H1 (cell line): ENCODE measurements at regions not wholly inside any gene's neighbourhood (a gene's known extent, or its start where the extent isn't known, plus 50 kb on each side); places are given as distances from the start of the nearest gene placed in this dataset.

Experiments used
- CTCF ChIA-PET: fragments of 300-600 bp; sonication (Branson Sonifier 250); formaldehyde crosslinking; loops from one replicate; lab custom pipeline; 2021; ENCODE audit not compliant: partially characterized antibody; lab: Charles Lee
- POLR2A ChIA-PET: fragments of 300-600 bp; sonication (Branson Sonifier 250); formaldehyde crosslinking; loops from one replicate; lab custom pipeline; 2021; ENCODE audit warnings: inconsistent platforms; ENCODE audit not compliant: partially characterized antibody; lab: Charles Lee
- DNase-seq, 2 experiments: peaks; one replicate each; pipeline versions ENCODE4 v3.0.0 to v3.0.0-alpha.2; 2010 to 2022; ENCODE audit warnings: low spot score in 2 of 2, low read depth in 1 of 2, mixed read lengths in 1 of 2
- FAIRE-seq: peaks from 2 replicates; lab custom pipeline; 2011; peaks lifted over from hg19 to GRCh38; lab: Jason Lieb, UNC
- H2AFZ ChIP-seq: 2 replicates; pipeline ENCODE4 v1.8.1; 2012; ENCODE audit warnings: low read length, inconsistent platforms
- H2AK5ac ChIP-seq: 2 replicates; pipeline ENCODE4 v1.6.1; 2013; ENCODE audit warnings: low read depth, low read length
- H2BK120ac ChIP-seq: replicated peaks from 2 replicates; pipeline ENCODE3; 2013; ENCODE audit warnings: low read depth, low read length, inconsistent platforms
- H2BK12ac ChIP-seq: 2 replicates; pipeline ENCODE4 v1.6.1; 2013; ENCODE audit warnings: low read depth, low read length
- H2BK15ac ChIP-seq: 2 replicates; pipeline ENCODE4 v1.6.1; 2013; ENCODE audit warnings: low read length
- H2BK20ac ChIP-seq: 2 replicates; pipeline ENCODE4 v1.6.1; 2013; ENCODE audit warnings: low read length
- H2BK5ac ChIP-seq: 2 replicates; pipeline ENCODE4 v1.6.1; 2013; ENCODE audit warnings: low read depth, low read length
- H3K14ac ChIP-seq: 2 replicates; pipeline ENCODE4 v1.6.1; 2013; ENCODE audit warnings: inconsistent platforms; ENCODE audit not compliant: insufficient read length
- H3K18ac ChIP-seq: 2 replicates; pipeline ENCODE4 v1.6.1; 2013; ENCODE audit warnings: low read length; ENCODE audit errors: extremely low read depth
- H3K23ac ChIP-seq: 2 replicates; pipeline ENCODE4 v1.6.1; 2013; ENCODE audit warnings: inconsistent platforms; ENCODE audit not compliant: insufficient read length
- H3K23me2 ChIP-seq: 2 replicates; pipeline ENCODE4 v1.6.1; 2013; ENCODE audit warnings: low read depth, low read length
- H3K27ac ChIP-seq: 2 replicates; pipeline ENCODE4 v1.6.1; 2011; ENCODE audit warnings: low read depth, low read length, inconsistent platforms
- H3K27me3 ChIP-seq, 4 experiments: replicated peaks in 1 of 4; 1 replicate in 1 of 4; 2 replicates in 3 of 4; pipeline versions ENCODE4 v1.6.1 to v1.8.1; 2011 to 2013; ENCODE audit warnings: low read length in 3 of 4, mild to moderate bottlenecking in 3 of 4, inconsistent platforms in 2 of 4, mixed read lengths in 2 of 4, moderate library complexity in 1 of 4; ENCODE audit not compliant: control insufficient read depth in 3 of 4, insufficient read depth in 3 of 4; ENCODE audit errors: extremely low read depth in 1 of 4
- H3K36me3 ChIP-seq, 4 experiments: 2 replicates each; pipeline versions ENCODE4 v1.6.1 to v1.8.1; 2011 to 2013; ENCODE audit warnings: mild to moderate bottlenecking in 4 of 4, low read length in 3 of 4, moderate library complexity in 2 of 4, control low read depth in 1 of 4, inconsistent platforms in 1 of 4; ENCODE audit not compliant: insufficient read depth in 4 of 4, control insufficient read depth in 2 of 4
- H3K4ac ChIP-seq: replicated peaks from 2 replicates; pipeline ENCODE3; 2013; ENCODE audit warnings: low read length, low read depth, mixed read lengths, inconsistent platforms; ENCODE audit not compliant: insufficient read length
- H3K4me1 ChIP-seq, 4 experiments: replicated peaks in 1 of 4; 1 replicate in 1 of 4; 2 replicates in 3 of 4; pipeline versions ENCODE4 v1.6.1 to v1.8.1; 2011 to 2013; ENCODE audit warnings: low read length in 3 of 4, inconsistent platforms in 2 of 4, mixed read lengths in 1 of 4; ENCODE audit not compliant: insufficient read depth in 4 of 4, control insufficient read depth in 3 of 4
- H3K4me2 ChIP-seq, 2 experiments: 2 replicates each; pipeline versions ENCODE4 v1.6.1 to v1.8.1; 2011 to 2013; ENCODE audit warnings: low read depth in 2 of 2, low read length in 2 of 2, control low read depth in 1 of 2, inconsistent platforms in 1 of 2, mild to moderate bottlenecking in 1 of 2; ENCODE audit not compliant: insufficient read depth in 1 of 2
- H3K4me3 ChIP-seq, 4 experiments: fragments of 200-600, 300-600 bp in 1 of 4; sonication (generic), shearing (Covaris generic), sonication (Bioruptor Twin) in 1 of 4; 2 replicates each; pipeline versions ENCODE4 v1.5.1 to v1.8.1; 2011 to 2016; ENCODE audit warnings: low read length in 4 of 4, low read depth in 3 of 4, control low read depth in 2 of 4, inconsistent platforms in 2 of 4, mild to moderate bottlenecking in 2 of 4, mixed read lengths in 1 of 4, moderate library complexity in 1 of 4; ENCODE audit not compliant: insufficient read depth in 2 of 4; ENCODE audit errors: extremely low read depth in 1 of 4
- H3K56ac ChIP-seq: replicated peaks from 2 replicates; pipeline ENCODE3; 2013; ENCODE audit warnings: low read depth, mild to moderate bottlenecking, mixed read lengths, low read length, inconsistent platforms; ENCODE audit not compliant: insufficient read length
- H3K79me1 ChIP-seq: 2 replicates; pipeline ENCODE4 v1.6.1; 2013; ENCODE audit warnings: low read depth, low read length, control low read depth
- H3K79me2 ChIP-seq, 2 experiments: 2 replicates each; pipeline versions ENCODE4 v1.6.1 to v1.8.1; 2012 to 2013; ENCODE audit warnings: low read length in 2 of 2, mild to moderate bottlenecking in 2 of 2, inconsistent platforms in 1 of 2; ENCODE audit not compliant: insufficient read depth in 2 of 2, control insufficient read depth in 1 of 2
- H3K9ac ChIP-seq, 4 experiments: replicated peaks in 1 of 4; 1 replicate in 1 of 4; 2 replicates in 3 of 4; pipeline versions ENCODE4 v1.6.1 to v1.8.1; 2011 to 2013; ENCODE audit warnings: low read depth in 3 of 4, low read length in 3 of 4, control low read depth in 2 of 4, mild to moderate bottlenecking in 2 of 4, moderate library complexity in 2 of 4, inconsistent platforms in 1 of 4; ENCODE audit errors: extremely low read depth in 1 of 4
- H3K9me3 ChIP-seq, 2 experiments: 2 replicates each; pipeline versions ENCODE4 v1.6.1 to v1.8.1; 2012 to 2013; ENCODE audit warnings: mild to moderate bottlenecking in 2 of 2, moderate library complexity in 2 of 2, control low read depth in 1 of 2, inconsistent platforms in 1 of 2, low read depth in 1 of 2, low read length in 1 of 2, mixed read lengths in 1 of 2; ENCODE audit not compliant: insufficient read depth in 2 of 2
- H4K20me1 ChIP-seq, 2 experiments: replicated peaks in 1 of 2; 2 replicates each; pipeline versions ENCODE3 to v1.8.1; 2011 to 2013; ENCODE audit warnings: inconsistent platforms in 2 of 2, low read length in 2 of 2, mild to moderate bottlenecking in 1 of 2; ENCODE audit not compliant: insufficient read depth in 2 of 2, control insufficient read depth in 1 of 2
- H4K5ac ChIP-seq: 2 replicates; pipeline ENCODE4 v1.6.1; 2013; ENCODE audit warnings: low read length, low read depth, mixed read lengths, inconsistent platforms; ENCODE audit not compliant: insufficient read length
- H4K8ac ChIP-seq: 2 replicates; pipeline ENCODE4 v1.8.0; 2013; ENCODE audit warnings: mild to moderate bottlenecking, moderate library complexity, low read length, inconsistent platforms; ENCODE audit not compliant: insufficient read depth; ENCODE audit errors: extremely low read depth
- H4K91ac ChIP-seq: replicated peaks from 2 replicates; pipeline ENCODE3; 2013; ENCODE audit warnings: low read length, mixed read lengths, inconsistent platforms; ENCODE audit not compliant: insufficient read length
- E2F6 ChIP-seq: IDR thresholded peaks from 2 replicates; pipeline ENCODE4 v1.6.1; 2012; ENCODE audit warnings: inconsistent platforms
- EGR1 ChIP-seq: IDR thresholded peaks from 2 replicates; pipeline ENCODE4 v1.6.1; 2011; ENCODE audit warnings: low read depth, low read length, borderline replicate concordance
- EZH2 ChIP-seq: fragments of 200-600 bp; sonication (generic); IDR thresholded peaks from 2 replicates; pipeline ENCODE4 v1.7.1; 2012; ENCODE audit warnings: low read depth, mild to moderate bottlenecking, moderate library complexity, low read length, inconsistent platforms; ENCODE audit not compliant: severe bottlenecking
- KDM5A ChIP-seq: fragments of 200-600 bp; IDR thresholded peaks from 2 replicates; pipeline ENCODE4 v1.7.1; 2012; ENCODE audit warnings: mild to moderate bottlenecking, low read length, inconsistent platforms, mixed read lengths
- RBBP5 ChIP-seq: IDR thresholded peaks from 2 replicates; pipeline ENCODE4 v1.7.1; 2012; ENCODE audit warnings: low read depth, mild to moderate bottlenecking, inconsistent platforms, low read length, moderate library complexity, borderline replicate concordance
- RFX5 ChIP-seq: IDR thresholded peaks from 2 replicates; pipeline ENCODE4 v1.6.1; 2011; ENCODE audit warnings: low read depth, low read length, improper control_type of control experiment, borderline replicate concordance
- RNF2 ChIP-seq: fragments of 200-900, 300-1000 bp; sonication (generic); IDR thresholded peaks from 2 replicates; pipeline ENCODE4 v1.7.1; 2016; ENCODE audit warnings: borderline replicate concordance, low read depth, mild to moderate bottlenecking, antibody characterized with exemption, low read length; ENCODE audit not compliant: poor library complexity, severe bottlenecking; ENCODE audit errors: missing control alignments
- SIN3A ChIP-seq, 2 experiments: IDR thresholded peaks in 1 of 2; conservative IDR thresholded peaks in 1 of 2; 2 replicates each; pipeline ENCODE4 v1.6.1; 2011 to 2012; ENCODE audit warnings: low read length in 2 of 2, improper control_type of control experiment in 1 of 2, low read depth in 1 of 2, mild to moderate bottlenecking in 1 of 2
- TCF12 ChIP-seq: IDR thresholded peaks from 2 replicates; pipeline ENCODE4 v1.6.1; 2011; ENCODE audit warnings: low read depth, mild to moderate bottlenecking, low read length
- YY1 ChIP-seq: IDR thresholded peaks from 2 replicates; pipeline ENCODE4 v1.6.1; 2011; ENCODE audit warnings: low read depth, mild to moderate bottlenecking, low read length
- WGBS, 2 experiments: shearing (Covaris generic) in 1 of 2; methylation state at CpG; one replicate each; pipeline versions ENCODE4 v1.1.6 to v1.1.7; 2013 to 2015; ENCODE audit warnings: low lambda C conversion rate in 2 of 2, mixed read lengths in 2 of 2, inconsistent platforms in 1 of 2, low coverage in 1 of 2, missing lambda C conversion rate in 1 of 2; ENCODE audit not compliant: insufficient replicate concordance in 2 of 2, insufficient coverage in 1 of 2, insufficient read length in 1 of 2; ENCODE audit errors: extremely low coverage in 1 of 2, missing lambda C conversion rate in 1 of 2; 5-methylcytosine and 5-hydroxymethylcytosine counted together

DNA sequence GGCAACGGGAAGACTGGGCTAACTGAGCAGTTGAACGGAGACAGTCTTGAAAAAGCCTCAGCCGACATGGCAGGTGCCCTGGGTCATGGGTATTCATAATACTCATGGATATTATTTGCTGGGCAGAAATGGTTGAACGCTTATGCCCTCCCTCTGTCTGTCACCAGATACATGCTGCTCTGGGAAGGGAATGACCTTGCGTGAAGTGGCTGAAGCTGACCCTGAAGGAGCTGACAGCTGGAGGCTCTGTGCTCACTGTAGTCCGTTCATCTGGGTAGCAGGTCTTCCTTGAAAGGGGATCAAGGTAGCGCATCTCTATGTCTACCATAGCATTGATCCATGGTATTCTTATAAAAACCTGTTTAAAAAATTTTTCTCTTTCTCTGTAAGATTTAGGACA is 390.7 kb downstream of the PDCD6IP start:
- Histone ChIP-seq H4K8ac (no peak overlapping the region), H3K79me2 (no peaks in the 10 kb centered on the region), H4K20me1 (no peaks in the 10 kb centered on the region), H4K5ac (no peak overlapping the region)
- CTCF ChIA-PET = no interaction called here
- TF ChIP-seq E2F6 = no peak
- TF ChIP-seq RFX5 = no peak
- TF ChIP-seq RNF2 = no peak
- no peak for TF ChIP-seq SIN3A (conservative IDR thresholded peaks at IDR 0.05 in 1 of 2, IDR thresholded peaks at IDR 0.05 in 1 of 2; ENCODE audit: low read depth in 1 of 2, low read length in 2 of 2)
- TF ChIP-seq YY1 = no peak
- no peak for TF ChIP-seq KDM5A
- no peak for TF ChIP-seq EZH2
- TF ChIP-seq EGR1 = no peak
- TF ChIP-seq TCF12 = no peak
- no peak for TF ChIP-seq RBBP5
- TF ChIP-seq, all 59 proteins: peak for 0
- no peak for DNase-seq
- no peak overlapping the region for H2BK20ac ChIP-seq
- no peak overlapping the region for H3K4me3 ChIP-seq
- no peaks in the 10 kb centered on the region for H3K79me1 ChIP-seq
- H3K9me3 ChIP-seq = no peaks in the 10 kb centered on the region
- H2BK15ac ChIP-seq = no peak overlapping the region
- no peak overlapping the region for H3K27ac ChIP-seq
- FAIRE-seq = no peak
- H3K9ac ChIP-seq = no peak overlapping the region
- 80% methylated on average over 7 of the region's 7 CpGs; no CpG with 5 or more reads in 1 of the 2 experiments for WGBS, 2 experiments
- POLR2A ChIA-PET = no interaction called here
- no peaks in the 10 kb centered on the region; a peak in 1 of 8 replicates for H3K36me3 ChIP-seq
- no peak overlapping the region for H2BK5ac ChIP-seq
- no peak overlapping the region for H2AFZ ChIP-seq
- no peaks in the 10 kb centered on the region for H3K23me2 ChIP-seq
- H3K56ac ChIP-seq = no peak overlapping the region
- no peak overlapping the region for H4K91ac ChIP-seq
- H3K18ac ChIP-seq = no peak overlapping the region
- no peaks in the 10 kb centered on the region for H3K27me3 ChIP-seq
- no peak overlapping the region for H2BK120ac ChIP-seq
- H2AK5ac ChIP-seq = no peak overlapping the region
- no peak overlapping the region for H2BK12ac ChIP-seq
- no peak overlapping the region for H3K4me2 ChIP-seq
- no peak overlapping the region for H3K23ac ChIP-seq
- no peak overlapping the region for H3K14ac ChIP-seq
- no peak overlapping the region for H3K4ac ChIP-seq
- 0 out of 7 replicates have a peak, but pooled peaks cover 0 to under 1% (median 0%) of the 10 kb centered on the region in 4 experiments for H3K4me1 ChIP-seq
